Fibroblast of the aortic adventitia (primary cell): ENCODE measurements at regions not wholly inside any gene's neighbourhood (a gene's known extent, or its start where the extent isn't known, plus 50 kb on each side); places are given as distances from the start of the nearest gene placed in this dataset.

Source experiments
- DNase-seq: peaks from one replicate; pipeline ENCODE4 v3.0.0-alpha.2; 2010; ENCODE audit warnings: low read depth
- H3K4me3 ChIP-seq: 2 replicates; pipeline ENCODE4 v1.5.1; 2011; ENCODE audit warnings: low read depth, mild to moderate bottlenecking, control low read depth, low read length, moderate library complexity
- CTCF ChIP-seq: IDR thresholded peaks from 2 replicates; pipeline ENCODE4 v1.5.1; 2011; ENCODE audit warnings: mild to moderate bottlenecking, low read length, control low read depth, inconsistent platforms; ENCODE audit not compliant: insufficient read depth

DNA sequence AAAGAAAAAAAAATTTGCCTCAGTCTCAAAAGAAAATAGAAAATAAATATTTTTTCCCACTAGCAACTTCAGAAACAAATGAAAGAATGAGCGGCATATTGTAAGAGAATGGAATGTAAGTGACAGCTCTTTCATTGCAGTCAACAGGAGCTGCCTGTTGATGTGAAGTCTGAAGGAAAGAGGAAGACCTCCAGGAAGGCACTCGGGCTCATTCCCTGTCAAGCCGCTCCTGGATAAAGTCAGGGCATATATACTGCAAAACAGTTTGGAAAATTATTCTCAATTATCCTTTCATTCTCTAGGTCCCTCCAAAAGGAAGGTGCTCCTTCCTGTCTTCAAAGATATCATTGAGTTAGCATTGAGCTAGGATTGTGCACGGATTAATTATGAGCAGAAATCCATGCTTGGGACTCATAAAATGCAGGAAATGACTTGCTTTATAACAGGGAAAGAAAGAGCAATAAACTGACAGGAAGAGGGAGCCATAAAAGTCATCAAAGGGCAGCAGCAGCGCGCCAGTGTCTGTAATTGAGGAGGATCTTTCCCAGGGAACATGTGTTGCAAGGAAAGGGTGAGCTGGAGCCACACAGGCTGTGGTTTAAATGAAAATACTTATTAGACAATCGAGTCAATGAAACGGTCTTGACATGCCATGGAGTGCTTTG, 218.2 kb downstream of the C6orf118 start:
- no peak for DNase-seq
- TF ChIP-seq CTCF = no peak
- H3K4me3 ChIP-seq = no peak overlapping the region

DNA sequence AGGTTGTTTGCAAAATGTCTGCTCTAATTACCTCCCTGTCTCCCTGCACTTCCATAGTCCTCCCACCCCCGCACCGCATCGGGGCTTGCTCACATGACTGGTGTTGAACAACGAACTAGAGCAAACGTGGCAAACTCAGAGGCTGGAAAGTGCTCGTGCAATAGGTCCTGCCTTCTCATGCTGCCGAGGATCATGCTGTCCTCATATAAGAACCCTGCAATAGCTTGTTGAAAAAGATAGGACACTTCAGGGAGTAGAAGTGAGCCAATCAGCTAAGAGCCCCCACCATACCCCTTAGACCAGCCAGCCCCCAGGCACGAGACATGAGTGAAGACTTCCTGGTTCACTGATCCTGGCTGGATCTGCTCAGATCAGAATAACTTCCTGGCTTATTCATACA, 219.2 kb downstream of the C6orf118 start:
- TF ChIP-seq CTCF = no peak
- no peak for DNase-seq
- no peak overlapping the region for H3K4me3 ChIP-seq

GRCh38 chr6:165086814-165087213, 222.6 kb downstream of the C6orf118 start:
- TF ChIP-seq CTCF = no peak
- DNase-seq = peak; percentile 4
- no peak overlapping the region for H3K4me3 ChIP-seq

DNA sequence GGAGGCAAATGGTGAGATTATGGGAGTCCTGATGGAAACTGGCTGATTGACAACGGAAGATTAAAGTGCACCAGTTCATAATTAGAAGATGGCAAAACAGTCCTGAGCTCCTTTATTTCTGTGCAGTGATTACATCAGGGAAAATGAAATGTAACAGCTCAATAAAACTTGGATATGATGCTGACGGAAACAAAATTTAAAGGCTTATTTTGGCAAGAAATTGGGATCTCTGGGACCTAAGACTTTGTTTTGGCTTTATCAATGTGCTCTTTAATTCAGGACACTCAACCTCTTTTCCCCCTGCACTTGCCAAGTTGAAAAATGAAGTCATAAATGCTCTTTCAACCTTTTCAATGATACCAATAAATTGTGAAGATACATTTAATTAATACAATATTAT, 226.8 kb downstream of the C6orf118 start:
- no peak for TF ChIP-seq CTCF
- H3K4me3 ChIP-seq = no peak overlapping the region
- no peak for DNase-seq

- no peak for DNase-seq
- no peak overlapping the region for H3K4me3 ChIP-seq
Measured at GRCh38 chr6:165081944-165082532, 227.4 kb downstream of the C6orf118 start.

GRCh38 chr6:165077876-165078275, 231.5 kb downstream of the C6orf118 start:
- no peak for TF ChIP-seq CTCF
- no peak overlapping the region for H3K4me3 ChIP-seq
- DNase-seq = no peak

More at GRCh38 chr6:165081944-165082532, 227.4 kb downstream of the C6orf118 start:
- TF ChIP-seq CTCF = no peak
